CD14-positive monocyte (primary cell): ENCODE measurements at regions not wholly inside any gene's neighbourhood (a gene's known extent, or its start where the extent isn't known, plus 50 kb on each side); places are given as distances from the start of the nearest gene placed in this dataset.

Experiments used
- DNase-seq, 3 donors: peaks; one replicate each; pipeline ENCODE4 v3.0.0-alpha.2; 2011 to 2022
- H2AFZ ChIP-seq: 2 replicates; pipeline ENCODE4 v1.6.0; 2012; ENCODE audit warnings: mild to moderate bottlenecking, low read depth, low read length, inconsistent platforms; ENCODE audit not compliant: insufficient read depth, poor library complexity, severe bottlenecking
- H3K27ac ChIP-seq, 2 donors: 1 replicate in 1 of 2; 2 replicates in 1 of 2; pipeline ENCODE4 v1.5.1; 2012 to 2013; ENCODE audit warnings: low read length in 2 of 2, control low read depth in 1 of 2, inconsistent platforms in 1 of 2, low read depth in 1 of 2, mild to moderate bottlenecking in 1 of 2
- H3K27me3 ChIP-seq, 2 donors: one replicate each; pipeline versions ENCODE4 v1.6.0 to v1.6.1; 2011 to 2013; ENCODE audit warnings: low read length in 2 of 2; ENCODE audit not compliant: control insufficient read depth in 2 of 2, insufficient read depth in 2 of 2
- H3K36me3 ChIP-seq, 2 donors: replicated peaks in 1 of 2; 1 replicate in 1 of 2; 2 replicates in 1 of 2; pipeline versions ENCODE4 v1.5.1 to v1.6.1; 2012 to 2013; ENCODE audit warnings: low read length in 2 of 2, control low read depth in 1 of 2, inconsistent platforms in 1 of 2, mild to moderate bottlenecking in 1 of 2; ENCODE audit not compliant: insufficient read depth in 2 of 2, control insufficient read depth in 1 of 2
- H3K4me1 ChIP-seq, 2 donors: 1 replicate in 1 of 2; 2 replicates in 1 of 2; pipeline versions ENCODE4 v1.5.1 to v1.6.1; 2012 to 2013; ENCODE audit warnings: low read length in 2 of 2, control low read depth in 1 of 2, inconsistent platforms in 1 of 2, mild to moderate bottlenecking in 1 of 2, moderate library complexity in 1 of 2; ENCODE audit not compliant: insufficient read depth in 2 of 2, control insufficient read depth in 1 of 2
- H3K4me2 ChIP-seq: replicated peaks from 2 replicates; pipeline ENCODE3; 2012; ENCODE audit warnings: low read length, moderate library complexity, mild to moderate bottlenecking; ENCODE audit not compliant: poor library complexity, severe bottlenecking; ENCODE audit errors: extremely low read depth
- H3K4me3 ChIP-seq, 3 experiments: fragments of 200-600 bp in 1 of 3; sonication (generic) in 1 of 3; replicated peaks in 1 of 3; 1 replicate in 2 of 3; 2 replicates in 1 of 3; pipeline ENCODE4 v1.5.1; 2011 to 2013; ENCODE audit warnings: low read length in 3 of 3, mild to moderate bottlenecking in 3 of 3, control low read depth in 2 of 3, low read depth in 2 of 3, inconsistent platforms in 1 of 3, moderate library complexity in 1 of 3
- H3K79me2 ChIP-seq: 2 replicates; pipeline ENCODE4 v1.6.0; 2012; ENCODE audit warnings: mild to moderate bottlenecking, control low read depth, inconsistent platforms, low read length, moderate library complexity; ENCODE audit not compliant: insufficient read depth
- H3K9ac ChIP-seq: 2 replicates; pipeline ENCODE4 v1.6.0; 2017; ENCODE audit warnings: low read length, mild to moderate bottlenecking; ENCODE audit not compliant: insufficient read depth, poor library complexity, severe bottlenecking
- H3K9me3 ChIP-seq, 2 donors: replicated peaks in 1 of 2; 1 replicate in 1 of 2; 2 replicates in 1 of 2; pipeline versions ENCODE4 v1.5.1 to v1.6.1; 2012 to 2013; ENCODE audit warnings: low read length in 2 of 2, control low read depth in 1 of 2; ENCODE audit not compliant: control insufficient read depth in 1 of 2, insufficient read depth in 1 of 2
- H4K20me1 ChIP-seq: 2 replicates; pipeline ENCODE4 v1.6.0; 2012; ENCODE audit warnings: mild to moderate bottlenecking, low read length, control low read depth, moderate library complexity; ENCODE audit not compliant: insufficient read depth
- H3K27ac Mint-ChIP-seq, 7 donors: one replicate each; pipeline ENCODE4 v1.8.0; 2020; ENCODE audit warnings: mild to moderate bottlenecking in 7 of 7, mixed read lengths in 7 of 7, moderate library complexity in 6 of 7, inconsistent platforms in 2 of 7
- H3K27me3 Mint-ChIP-seq, 3 donors: one replicate each; pipeline ENCODE4 v1.8.0; 2021 to 2022; ENCODE audit warnings: low read depth in 3 of 3, mild to moderate bottlenecking in 3 of 3, mixed read lengths in 3 of 3, moderate library complexity in 3 of 3, inconsistent platforms in 1 of 3
- H3K36me3 Mint-ChIP-seq, 2 donors: one replicate each; pipeline ENCODE4 v1.8.0; 2020; ENCODE audit warnings: mixed read lengths in 2 of 2, inconsistent platforms in 1 of 2, mild to moderate bottlenecking in 1 of 2
- H3K4me1 Mint-ChIP-seq: one replicate; pipeline ENCODE4 v1.8.0; 2020; ENCODE audit warnings: mild to moderate bottlenecking, mixed read lengths
- H3K4me3 Mint-ChIP-seq, 2 donors: one replicate each; pipeline ENCODE4 v1.8.0; 2020; ENCODE audit warnings: mild to moderate bottlenecking in 2 of 2, mixed read lengths in 2 of 2, moderate library complexity in 1 of 2
- H3K9me3 Mint-ChIP-seq, 7 donors: one replicate each; pipeline ENCODE4 v1.8.0; 2020 to 2022; ENCODE audit warnings: mixed read lengths in 7 of 7, mild to moderate bottlenecking in 6 of 7, moderate library complexity in 6 of 7, inconsistent platforms in 2 of 7
- CTCF ChIP-seq: fragments of 200-600 bp; IDR thresholded peaks from one replicate; pipeline ENCODE4 v1.8.0; 2022; ENCODE audit warnings: antibody characterized with exemption, mild to moderate bottlenecking
- WGBS: methylation state at CpG from one replicate; pipeline ENCODE4 v1.1.5; 2013; ENCODE audit warnings: missing lambda C conversion rate; ENCODE audit not compliant: insufficient coverage; 5-methylcytosine and 5-hydroxymethylcytosine counted together
- intact Hi-C, 2 donors: fragments of 100-400 bp; cut with micrococcal nuclease; formaldehyde crosslinking; loops; one replicate each; pipeline versions ENCODE4 v1.15.0 to v1.15.1; 2023

- TF ChIP-seq CTCF = no peak
- no peaks in the 10 kb centered on the region for H3K27me3 ChIP-seq
- H3K4me1 ChIP-seq = no peaks in the 10 kb centered on the region
- no peaks in the 10 kb centered on the region for H3K79me2 ChIP-seq
- Mint-ChIP-seq H3K27me3 (peaks cover 0 to 4% (median 2%) of the 10 kb centered on the region in 3 donors), H3K36me3 (no peaks in the 10 kb centered on the region), H3K4me3 (no peak overlapping the region), H3K4me1 (peaks cover 1% of the 10 kb centered on the region), H3K27ac (no peak overlapping the region), H3K9me3 (peaks cover 13 to 37% (median 29%) of the 10 kb centered on the region in 7 donors)
- no peak overlapping the region for H3K9ac ChIP-seq
- H4K20me1 ChIP-seq = no peaks in the 10 kb centered on the region
- H3K4me3 ChIP-seq = no peak overlapping the region
- no peak overlapping the region for H3K27ac ChIP-seq
- no peak overlapping the region for H3K4me2 ChIP-seq
- no peak overlapping the region for H2AFZ ChIP-seq
- intact Hi-C loops = no loop called here
- DNase-seq = no peak
- no peaks in the 10 kb centered on the region for H3K36me3 ChIP-seq
- H3K9me3 ChIP-seq = peaks cover 16 to 27% of the 10 kb centered on the region in 2 donors
- WGBS = 87% methylated on average over 3 of the region's 3 CpGs
Measured at GRCh38 chr9:88044200-88044599, 69.9 kb upstream of the CDK20 start.

- TF ChIP-seq CTCF = no peak
- intact Hi-C loops = no loop called here
- peaks cover 18 to 31% of the 10 kb centered on the region in 2 donors for H3K9me3 ChIP-seq
- H3K27ac ChIP-seq = no peak overlapping the region
- no peak overlapping the region for H2AFZ ChIP-seq
- no peaks in the 10 kb centered on the region for H3K79me2 ChIP-seq
- H3K9ac ChIP-seq = no peak overlapping the region
- no peak overlapping the region for H3K4me3 ChIP-seq
- peaks cover 0 to 4% (median 2%) of the 10 kb centered on the region in 3 donors for H3K27me3 Mint-ChIP-seq
- H3K4me1 Mint-ChIP-seq = no peaks in the 10 kb centered on the region
- H3K4me1 ChIP-seq = no peaks in the 10 kb centered on the region
- H3K27me3 ChIP-seq = no peaks in the 10 kb centered on the region
- no peak for DNase-seq
- no peaks in the 10 kb centered on the region for H3K36me3 Mint-ChIP-seq
- H3K4me2 ChIP-seq = no peak overlapping the region
- no peak overlapping the region for H3K27ac Mint-ChIP-seq
- no peaks in the 10 kb centered on the region for H4K20me1 ChIP-seq
- peaks cover 13 to 43% (median 32%) of the 10 kb centered on the region in 7 donors for H3K9me3 Mint-ChIP-seq
- H3K4me3 Mint-ChIP-seq = no peak overlapping the region
- no peaks in the 10 kb centered on the region for H3K36me3 ChIP-seq
- WGBS = 100% methylated on average over 3 of the region's 3 CpGs
Measured at GRCh38 chr9:88043647-88044046, 69.3 kb upstream of the CDK20 start.
